ENCODE measurements at regions not wholly inside any gene's neighbourhood (a gene's known extent, or its start where the extent isn't known, plus 50 kb on each side); places are given as distances from the start of the nearest gene placed in this dataset.

GRCh38 chr3:161913786-161914389, 417.3 kb downstream of the OTOL1 start (continued):
- no peak for TF ChIP-seq CUX1 (IDR thresholded peaks at IDR 0.05; ENCODE audit: insufficient replicate concordance, low read depth, low read length)

GRCh38 chr3:161914703-161915417, 418.3 kb downstream of the OTOL1 start:
- Histone ChIP-seq H3K4me3 (no peak overlapping the region), H3K4me2 (ENCODE audit: control insufficient read depth, insufficient read depth) (no peak overlapping the region), H3K36me3 (ENCODE audit: control insufficient read depth in 2 of 2, insufficient read depth in 2 of 2, low read length in 1 of 2) (no peaks in the 10 kb centered on the region), H4K20me1 (ENCODE audit: control insufficient read depth, insufficient read depth) (no peaks in the 10 kb centered on the region), H2AFZ (ENCODE audit: control insufficient read depth, low read depth, low read length) (no peak overlapping the region), H3K4me1 (ENCODE audit: control insufficient read depth, insufficient read depth, low read length) (no peaks in the 10 kb centered on the region), H3K9me3 (replicated peaks; ENCODE audit: control insufficient read depth, insufficient read depth, low read length) (no peaks in the 10 kb centered on the region), H3K27ac (ENCODE audit: control insufficient read depth, insufficient read depth) (no peak overlapping the region), H3K9ac (ENCODE audit: control insufficient read depth, insufficient read depth, low read length) (no peak overlapping the region), H3K79me2 (ENCODE audit: control insufficient read depth, insufficient read depth, low read length) (no peaks in the 10 kb centered on the region), H3K27me3 (replicated peaks in 1 of 2; ENCODE audit: control insufficient read depth in 2 of 2, insufficient read depth in 2 of 2, low read length in 1 of 2) (no peaks in the 10 kb centered on the region; a peak in 1 of 4 replicates)
- FAIRE-seq (no peak), DNase-seq (ENCODE audit: low read depth, low spot score) (no peak), ATAC-seq (peak; percentile 37)
- SMC1A ChIA-PET (ENCODE audit: uncharacterized antibody, unreplicated experiment), result interaction anchor here (1.4 kb wide), 1 partner anchor 20 kb away, joined by 3 read pairs; no protein-coding TSS in a partner anchor
- intact Hi-C loops (cut with micrococcal nuclease; ENCODE audit: unreplicated experiment), result no loop called here
- WGBS (ENCODE audit: insufficient coverage, insufficient replicate concordance, low lambda C conversion rate, missing lambda C conversion rate), result 26% methylated on average over 8 of the region's 8 CpGs
- CTCF ChIA-PET, result interaction anchor here (1.5 kb wide), 1 partner anchor 15 kb away, joined by 3 read pairs; no protein-coding TSS in a partner anchor
- no TSS peak for BruUV-seq (replicated peaks)
- TF ChIP-seq NFYA (IDR thresholded peaks at IDR 0.05; ENCODE audit: borderline replicate concordance, low read depth, low read length) (no peak), RAD21 (IDR thresholded peaks at IDR 0.05; ENCODE audit: insufficient read depth, low read depth, low read length) (peak; percentile 26; the same call in 1 of the 2 replicates), CTCF (IDR thresholded peaks at IDR 0.05 in 2 of 3, conservative IDR thresholded peaks at IDR 0.05 in 1 of 3; ENCODE audit: control insufficient read depth in 2 of 3, extremely low read depth in 1 of 3, insufficient read depth in 1 of 3, low read depth in 3 of 3, low read length in 3 of 3) (peak in 1 of 3 experiments; percentile 32; a peak in 2 of 6 replicates)
- in situ Hi-C loops (cut with MboI), result no loop called here
- POLR2A ChIA-PET, result no interaction called here
- RAD21 ChIA-PET (ENCODE audit: unreplicated experiment), result no interaction called here
